ENCODE measurements at regions not wholly inside any gene's neighbourhood (a gene's known extent, or its start where the extent isn't known, plus 50 kb on each side); places are given as distances from the start of the nearest gene placed in this dataset.

GRCh38 chr20:50381771-50382593, 128.2 kb upstream of the PTPN1 start:
- H3K27me3 ChIP-seq (ENCODE audit: insufficient read depth, insufficient read length), result no peaks in the 10 kb centered on the region
- TF ChIP-seq SUZ12 (IDR thresholded peaks at IDR 0.05; ENCODE audit: extremely low read depth, insufficient read depth, insufficient read length), result no peak
- TF ChIP-seq ZNF274 (IDR thresholded peaks at IDR 0.05; ENCODE audit: low read depth, low read length), result no peak
- TF ChIP-seq YY1 (IDR thresholded peaks at IDR 0.05; ENCODE audit: insufficient read depth, insufficient read length), result no peak
- H3K9me3 ChIP-seq (ENCODE audit: insufficient read depth, low read length), result no peaks in the 10 kb centered on the region
- no peaks in the 10 kb centered on the region for H3K36me3 ChIP-seq (ENCODE audit: insufficient read depth, insufficient read length, low read length)
- no peak overlapping the region for H3K4me3 ChIP-seq (ENCODE audit: insufficient read length, low read depth)
- H3K4me1 ChIP-seq (ENCODE audit: insufficient read depth, insufficient read length), result peaks cover 8% of the 10 kb centered on the region
- no peak overlapping the region for H3K9ac ChIP-seq (ENCODE audit: insufficient read length, low read depth)
- no peak for DNase-seq (ENCODE audit: low read depth, low spot score)

GRCh38 chr20:50385733-50386640, 124.2 kb upstream of the PTPN1 start:
- Histone ChIP-seq H3K9ac (ENCODE audit: insufficient read length, low read depth) (no peak overlapping the region), H3K4me3 (ENCODE audit: insufficient read length, low read depth) (no peak overlapping the region), H3K27me3 (ENCODE audit: insufficient read depth, insufficient read length) (no peaks in the 10 kb centered on the region), H3K36me3 (ENCODE audit: insufficient read depth, insufficient read length, low read length) (no peaks in the 10 kb centered on the region), H3K4me1 (ENCODE audit: insufficient read depth, insufficient read length) (peaks cover 10% of the 10 kb centered on the region), H3K9me3 (ENCODE audit: insufficient read depth, low read length) (no peaks in the 10 kb centered on the region)
- no peak for DNase-seq (ENCODE audit: low read depth, low spot score)
- no peak for TF ChIP-seq SUZ12 (IDR thresholded peaks at IDR 0.05; ENCODE audit: extremely low read depth, insufficient read depth, insufficient read length)
- TF ChIP-seq ZNF274 (IDR thresholded peaks at IDR 0.05; ENCODE audit: low read depth, low read length), result no peak
- no peak for TF ChIP-seq YY1 (IDR thresholded peaks at IDR 0.05; ENCODE audit: insufficient read depth, insufficient read length)

GRCh38 chr20:50386641-50386960, 123.6 kb upstream of the PTPN1 start:
- TF ChIP-seq SUZ12 (IDR thresholded peaks at IDR 0.05; ENCODE audit: extremely low read depth, insufficient read depth, insufficient read length) (no peak), ZNF274 (IDR thresholded peaks at IDR 0.05; ENCODE audit: low read depth, low read length) (no peak), YY1 (IDR thresholded peaks at IDR 0.05; ENCODE audit: insufficient read depth, insufficient read length) (no peak)
- no peaks in the 10 kb centered on the region for H3K9me3 ChIP-seq (ENCODE audit: insufficient read depth, low read length)

GRCh38 chr20:50387218-50387995, 122.8 kb upstream of the PTPN1 start:
- no peaks in the 10 kb centered on the region for H3K36me3 ChIP-seq (ENCODE audit: insufficient read depth, insufficient read length, low read length)
- no peak overlapping the region for H3K9ac ChIP-seq (ENCODE audit: insufficient read length, low read depth)

More at GRCh38 chr20:50386641-50386960, 123.6 kb upstream of the PTPN1 start:
- Histone ChIP-seq H3K27me3 (ENCODE audit: insufficient read depth, insufficient read length) (no peaks in the 10 kb centered on the region), H3K9ac (ENCODE audit: insufficient read length, low read depth) (no peak overlapping the region), H3K4me1 (ENCODE audit: insufficient read depth, insufficient read length) (peaks cover 7% of the 10 kb centered on the region), H3K4me3 (ENCODE audit: insufficient read length, low read depth) (no peak overlapping the region), H3K36me3 (ENCODE audit: insufficient read depth, insufficient read length, low read length) (no peaks in the 10 kb centered on the region)
- DNase-seq (ENCODE audit: low read depth, low spot score), result no peak

GRCh38 chr20:50387996-50388332, 122.2 kb upstream of the PTPN1 start:
- Histone ChIP-seq H3K9ac (ENCODE audit: insufficient read length, low read depth) (no peak overlapping the region), H3K27me3 (ENCODE audit: insufficient read depth, insufficient read length) (no peaks in the 10 kb centered on the region), H3K36me3 (ENCODE audit: insufficient read depth, insufficient read length, low read length) (no peaks in the 10 kb centered on the region), H3K4me1 (ENCODE audit: insufficient read depth, insufficient read length) (peaks cover 7% of the 10 kb centered on the region), H3K4me3 (ENCODE audit: insufficient read length, low read depth) (no peak overlapping the region), H3K9me3 (ENCODE audit: insufficient read depth, low read length) (no peaks in the 10 kb centered on the region)
- TF ChIP-seq SUZ12 (IDR thresholded peaks at IDR 0.05; ENCODE audit: extremely low read depth, insufficient read depth, insufficient read length) (no peak), ZNF274 (IDR thresholded peaks at IDR 0.05; ENCODE audit: low read depth, low read length) (no peak), YY1 (IDR thresholded peaks at IDR 0.05; ENCODE audit: insufficient read depth, insufficient read length) (no peak)
- no peak for DNase-seq (ENCODE audit: low read depth, low spot score)

More at GRCh38 chr20:50387218-50387995, 122.8 kb upstream of the PTPN1 start:
- Histone ChIP-seq H3K27me3 (ENCODE audit: insufficient read depth, insufficient read length) (no peaks in the 10 kb centered on the region), H3K4me1 (ENCODE audit: insufficient read depth, insufficient read length) (peaks cover 7% of the 10 kb centered on the region), H3K9me3 (ENCODE audit: insufficient read depth, low read length) (no peaks in the 10 kb centered on the region), H3K4me3 (ENCODE audit: insufficient read length, low read depth) (no peak overlapping the region)
- no peak for DNase-seq (ENCODE audit: low read depth, low spot score)
- TF ChIP-seq ZNF274 (IDR thresholded peaks at IDR 0.05; ENCODE audit: low read depth, low read length), result no peak
- TF ChIP-seq YY1 (IDR thresholded peaks at IDR 0.05; ENCODE audit: insufficient read depth, insufficient read length), result no peak
- no peak for TF ChIP-seq SUZ12 (IDR thresholded peaks at IDR 0.05; ENCODE audit: extremely low read depth, insufficient read depth, insufficient read length)

GRCh38 chr20:50388733-50389437, 121.3 kb upstream of the PTPN1 start:
- Histone ChIP-seq H3K4me3 (ENCODE audit: insufficient read length, low read depth) (no peak overlapping the region), H3K9ac (ENCODE audit: insufficient read length, low read depth) (no peak overlapping the region)

More at GRCh38 chr20:50388733-50389437, 121.3 kb upstream of the PTPN1 start:
- H3K36me3 ChIP-seq (ENCODE audit: insufficient read depth, insufficient read length, low read length), result no peaks in the 10 kb centered on the region
- H3K4me1 ChIP-seq (ENCODE audit: insufficient read depth, insufficient read length), result peaks cover 7% of the 10 kb centered on the region
- H3K9me3 ChIP-seq (ENCODE audit: insufficient read depth, low read length), result no peaks in the 10 kb centered on the region
- TF ChIP-seq ZNF274 (IDR thresholded peaks at IDR 0.05; ENCODE audit: low read depth, low read length) (no peak), YY1 (IDR thresholded peaks at IDR 0.05; ENCODE audit: insufficient read depth, insufficient read length) (no peak), SUZ12 (IDR thresholded peaks at IDR 0.05; ENCODE audit: extremely low read depth, insufficient read depth, insufficient read length) (no peak)
- no peaks in the 10 kb centered on the region for H3K27me3 ChIP-seq (ENCODE audit: insufficient read depth, insufficient read length)
- DNase-seq (ENCODE audit: low read depth, low spot score), result no peak

All from NT2/D1 (cell line).